AG09319 (cell line): ENCODE measurements at regions not wholly inside any gene's neighbourhood (a gene's known extent, or its start where the extent isn't known, plus 50 kb on each side); places are given as distances from the start of the nearest gene placed in this dataset.

Experiments
- DNase-seq: peaks from one replicate; pipeline ENCODE4 v3.0.0-alpha.2; 2010; ENCODE audit warnings: low read depth; ENCODE audit errors: extremely low read depth
- TF ChIP-seq, protein P1 (sequence below): IDR thresholded peaks from 2 replicates; pipeline ENCODE4 v1.5.1; 2011; ENCODE audit warnings: low read depth, mild to moderate bottlenecking, inconsistent platforms, low read length, moderate library complexity

DNA sequence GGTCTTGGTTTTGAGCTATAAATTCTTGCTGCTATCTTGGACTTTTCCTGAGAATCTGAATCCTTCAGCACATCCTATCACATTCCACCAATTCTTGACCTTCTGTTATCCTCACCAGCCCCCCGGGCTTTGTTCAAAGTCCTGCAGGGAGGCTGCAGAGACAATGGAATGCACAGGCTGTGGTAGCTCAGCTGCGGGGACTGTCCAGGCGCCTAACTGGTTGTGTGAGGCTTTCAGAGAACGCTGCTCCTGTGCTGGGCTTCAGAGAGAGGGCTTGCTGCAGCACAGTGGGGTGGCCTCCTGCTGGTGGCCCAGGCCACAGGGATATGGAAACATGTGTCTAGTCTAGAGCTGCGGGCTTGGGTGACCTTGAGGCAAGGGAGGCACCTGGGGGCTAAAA, 196.3 kb upstream of the GATB start:
- no peak for DNase-seq

DNA sequence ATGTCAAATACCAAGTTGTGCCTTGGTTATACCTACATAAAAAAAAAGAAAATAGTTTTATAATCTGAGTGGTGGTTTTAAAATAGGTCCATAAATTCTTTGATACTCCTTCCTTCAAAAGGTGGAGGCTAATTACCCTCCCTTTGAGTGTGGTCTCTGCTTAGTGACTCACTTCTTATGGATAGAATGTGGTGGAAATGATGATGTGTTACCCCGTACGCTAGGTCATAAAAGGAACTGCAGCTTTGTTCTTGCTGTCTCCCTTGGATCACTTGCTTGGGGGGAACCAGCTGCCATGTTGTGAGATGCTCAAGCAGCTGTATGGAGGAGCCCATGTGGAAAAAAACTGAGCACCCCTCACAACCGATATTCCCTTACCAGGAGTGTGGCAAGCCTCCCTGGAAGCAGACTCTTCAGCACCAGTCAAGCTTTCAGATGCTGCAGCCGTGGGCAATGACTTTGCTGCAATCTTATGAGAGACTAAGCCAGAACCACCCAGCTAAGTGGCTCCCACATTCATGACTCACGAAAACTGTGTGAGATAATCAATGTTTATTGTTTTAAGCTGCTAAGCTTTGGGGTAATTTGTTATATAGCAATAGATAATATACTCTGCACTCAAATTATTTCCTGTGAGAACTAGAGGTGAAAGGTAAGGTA, 195.0 kb upstream of the GATB start:
- no peak for DNase-seq
- TF ChIP-seq, protein P1, sequence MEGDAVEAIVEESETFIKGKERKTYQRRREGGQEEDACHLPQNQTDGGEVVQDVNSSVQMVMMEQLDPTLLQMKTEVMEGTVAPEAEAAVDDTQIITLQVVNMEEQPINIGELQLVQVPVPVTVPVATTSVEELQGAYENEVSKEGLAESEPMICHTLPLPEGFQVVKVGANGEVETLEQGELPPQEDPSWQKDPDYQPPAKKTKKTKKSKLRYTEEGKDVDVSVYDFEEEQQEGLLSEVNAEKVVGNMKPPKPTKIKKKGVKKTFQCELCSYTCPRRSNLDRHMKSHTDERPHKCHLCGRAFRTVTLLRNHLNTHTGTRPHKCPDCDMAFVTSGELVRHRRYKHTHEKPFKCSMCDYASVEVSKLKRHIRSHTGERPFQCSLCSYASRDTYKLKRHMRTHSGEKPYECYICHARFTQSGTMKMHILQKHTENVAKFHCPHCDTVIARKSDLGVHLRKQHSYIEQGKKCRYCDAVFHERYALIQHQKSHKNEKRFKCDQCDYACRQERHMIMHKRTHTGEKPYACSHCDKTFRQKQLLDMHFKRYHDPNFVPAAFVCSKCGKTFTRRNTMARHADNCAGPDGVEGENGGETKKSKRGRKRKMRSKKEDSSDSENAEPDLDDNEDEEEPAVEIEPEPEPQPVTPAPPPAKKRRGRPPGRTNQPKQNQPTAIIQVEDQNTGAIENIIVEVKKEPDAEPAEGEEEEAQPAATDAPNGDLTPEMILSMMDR: no peak

More for the DNA sequence above, 196.3 kb upstream of the GATB start:
- TF ChIP-seq, protein P1: no peak

DNA sequence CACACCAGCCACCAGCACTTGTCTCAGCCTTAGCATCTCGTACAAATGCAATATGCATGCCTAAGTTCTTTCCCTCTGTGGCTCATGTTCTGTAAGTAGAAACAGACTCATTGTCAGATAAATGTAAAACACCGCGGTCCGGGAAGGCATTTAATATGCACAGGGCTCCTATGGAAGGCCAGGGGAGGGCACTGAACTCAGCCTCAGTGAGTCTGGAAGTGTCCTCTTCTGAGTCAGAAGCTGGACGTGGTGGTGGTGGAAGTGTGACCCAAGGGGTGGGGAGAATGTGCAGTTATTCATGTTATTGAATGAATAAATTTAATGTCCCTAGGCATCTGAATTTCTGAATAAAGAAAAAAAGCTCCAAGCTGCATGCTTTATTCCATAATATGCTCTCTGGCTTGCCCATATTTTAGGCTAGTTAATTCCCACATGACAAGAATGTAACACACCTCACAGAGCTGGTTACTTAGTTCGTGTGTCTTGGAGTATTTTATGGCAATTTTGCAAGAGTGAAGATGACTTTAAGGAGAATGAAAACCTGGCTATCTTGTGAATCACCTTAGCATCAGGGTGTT, 193.1 kb upstream of the GATB start:
- no peak for DNase-seq
- TF ChIP-seq, protein P1: no peak

DNA sequence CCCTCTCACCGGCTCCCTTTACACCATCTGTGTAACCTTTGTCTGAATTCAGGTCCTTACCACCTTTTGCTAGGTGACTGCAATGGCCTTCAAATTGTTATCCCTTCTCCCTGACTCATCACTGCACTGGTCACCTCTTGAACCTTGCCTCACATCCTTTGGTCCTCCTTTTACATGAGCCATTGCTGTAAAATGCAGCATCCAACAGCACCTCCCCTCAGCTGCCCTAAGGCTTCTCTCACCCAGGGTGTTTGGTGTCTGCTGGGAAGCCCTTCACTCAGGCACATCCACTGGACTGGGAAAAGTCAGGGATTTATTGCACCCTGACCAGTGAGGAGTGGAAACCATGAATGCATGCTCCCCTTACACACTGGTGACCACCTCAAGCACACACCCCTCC, 192.5 kb upstream of the GATB start:
- no peak for DNase-seq
- TF ChIP-seq, protein P1: no peak

DNA sequence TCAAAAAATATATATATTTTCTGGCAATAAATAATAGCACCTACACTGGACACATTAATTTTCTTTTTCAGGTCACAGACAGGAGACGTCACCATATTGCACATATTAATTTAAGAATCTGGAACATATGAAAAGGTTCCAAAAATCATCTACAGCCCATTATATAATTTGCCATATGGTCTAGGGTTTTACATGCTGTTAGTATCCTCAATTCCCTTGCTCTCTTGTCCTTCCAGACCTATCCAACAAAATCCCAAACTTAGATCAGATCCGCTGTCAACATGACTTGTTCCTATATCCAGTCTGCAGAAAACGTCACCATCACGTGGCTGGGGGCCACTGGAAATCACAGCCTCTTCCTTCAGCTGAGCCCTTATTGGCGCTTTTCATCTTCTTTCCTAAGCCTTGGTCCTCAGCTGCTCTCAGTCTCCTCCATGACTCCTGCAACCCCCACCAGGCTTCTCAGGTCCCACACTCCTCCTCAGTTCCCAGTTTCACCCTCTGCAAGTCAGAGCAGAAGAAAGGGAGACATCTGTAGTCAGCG, 192.0 kb upstream of the GATB start:
- TF ChIP-seq, protein P1: no peak
- no peak for DNase-seq

DNA sequence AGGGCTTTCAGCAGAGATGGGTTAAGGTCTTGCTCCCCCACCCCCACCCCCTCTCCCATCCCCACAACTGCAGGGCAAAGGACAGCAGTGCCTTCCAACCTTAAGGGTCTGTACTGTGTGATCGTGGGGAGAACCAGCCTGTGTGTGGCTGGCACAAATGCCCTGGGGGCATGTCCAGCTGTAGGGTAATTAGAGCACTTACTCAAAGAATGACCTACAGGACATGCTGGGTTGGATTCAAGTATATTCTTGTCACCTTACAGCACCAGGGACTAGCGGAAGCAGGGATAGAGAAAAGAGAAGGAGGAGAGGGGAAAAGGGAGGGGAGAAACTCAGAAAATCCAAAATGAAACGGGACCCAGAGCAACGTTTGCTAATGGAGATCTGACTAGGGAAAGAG, 191.3 kb upstream of the GATB start:
- TF ChIP-seq, protein P1: no peak
- no peak for DNase-seq

DNA sequence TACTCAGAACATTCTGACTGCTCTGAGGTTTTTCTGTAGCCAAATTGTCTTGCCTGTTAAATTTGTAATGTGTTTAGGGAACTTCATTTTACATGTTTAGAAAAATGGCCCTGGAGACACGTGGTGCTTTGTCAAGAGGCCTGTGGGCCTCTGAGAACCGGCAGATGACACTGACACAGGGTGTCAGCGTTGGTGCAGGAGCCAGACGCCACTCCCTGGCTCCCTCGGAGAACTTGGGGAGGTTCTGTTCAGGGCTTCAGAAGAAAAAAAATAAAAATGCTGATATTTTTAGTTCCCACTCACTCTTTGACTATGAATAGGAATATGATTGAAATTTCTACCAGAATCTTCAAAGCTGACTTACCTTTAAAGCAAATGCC, 190.9 kb upstream of the GATB start:
- no peak for DNase-seq
- TF ChIP-seq, protein P1: no peak
